GM21619 (cell line): ENCODE measurements at regions not wholly inside any gene's neighbourhood (a gene's known extent, or its start where the extent isn't known, plus 50 kb on each side); places are given as distances from the start of the nearest gene placed in this dataset.

Experiments used
- ATAC-seq: cut with Tn5 transposase; IDR thresholded peaks from one replicate; pipeline ENCODE4 v1.9.1; 2021; ENCODE audit not compliant: unreplicated experiment

DNA sequence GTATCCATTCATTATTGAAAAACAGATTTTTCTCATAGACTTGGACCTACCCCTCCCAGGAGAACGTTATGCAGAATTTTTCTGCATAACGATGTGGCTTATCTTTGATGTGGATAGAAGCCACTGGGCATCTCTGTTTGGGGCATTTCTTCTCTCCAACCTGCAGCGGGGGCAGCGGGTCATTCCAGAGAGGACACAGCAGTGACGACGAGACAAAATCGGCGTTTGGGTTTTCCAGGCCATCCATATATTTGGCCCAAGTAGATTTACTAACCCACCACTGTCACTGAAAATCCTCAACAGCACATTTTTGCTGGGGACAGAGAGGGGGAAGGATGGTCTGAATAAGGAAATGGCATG is 299.3 kb upstream of the PITRM1 start:
- no peak for ATAC-seq

- ATAC-seq: no peak
These were observed 298.9 kb upstream of the PITRM1 start for GRCh38 chr10:3471472-3471871.

- no peak for ATAC-seq
These were observed 297.6 kb upstream of the PITRM1 start for GRCh38 chr10:3470191-3470590.

DNA sequence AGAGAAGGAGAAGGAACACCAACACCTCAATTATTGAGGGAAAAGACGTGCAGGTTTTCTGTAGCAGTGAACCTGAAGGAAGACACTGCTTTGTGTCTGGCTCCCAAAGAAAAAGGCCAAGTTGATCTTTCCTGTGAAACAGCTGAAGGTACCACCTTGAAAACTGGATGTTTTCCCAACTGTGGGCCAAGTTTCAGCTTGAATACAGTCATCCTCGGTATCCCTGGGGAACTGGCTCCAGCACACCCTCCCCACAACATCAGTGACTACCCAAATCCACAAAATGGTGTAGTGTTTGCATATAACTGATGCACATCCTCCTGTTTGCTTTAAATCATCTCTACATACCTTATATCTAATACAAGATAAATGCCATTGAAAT is 297.0 kb upstream of the PITRM1 start:
- no peak for ATAC-seq

GRCh38 chr10:3468919-3469638 is 296.5 kb upstream of the PITRM1 start:
- ATAC-seq: no peak

- ATAC-seq: no peak
These were observed 294.7 kb upstream of the PITRM1 start for GRCh38 chr10:3467052-3467951.

- ATAC-seq: no peak
These were observed 292.9 kb upstream of the PITRM1 start for GRCh38 chr10:3465406-3465891.

DNA sequence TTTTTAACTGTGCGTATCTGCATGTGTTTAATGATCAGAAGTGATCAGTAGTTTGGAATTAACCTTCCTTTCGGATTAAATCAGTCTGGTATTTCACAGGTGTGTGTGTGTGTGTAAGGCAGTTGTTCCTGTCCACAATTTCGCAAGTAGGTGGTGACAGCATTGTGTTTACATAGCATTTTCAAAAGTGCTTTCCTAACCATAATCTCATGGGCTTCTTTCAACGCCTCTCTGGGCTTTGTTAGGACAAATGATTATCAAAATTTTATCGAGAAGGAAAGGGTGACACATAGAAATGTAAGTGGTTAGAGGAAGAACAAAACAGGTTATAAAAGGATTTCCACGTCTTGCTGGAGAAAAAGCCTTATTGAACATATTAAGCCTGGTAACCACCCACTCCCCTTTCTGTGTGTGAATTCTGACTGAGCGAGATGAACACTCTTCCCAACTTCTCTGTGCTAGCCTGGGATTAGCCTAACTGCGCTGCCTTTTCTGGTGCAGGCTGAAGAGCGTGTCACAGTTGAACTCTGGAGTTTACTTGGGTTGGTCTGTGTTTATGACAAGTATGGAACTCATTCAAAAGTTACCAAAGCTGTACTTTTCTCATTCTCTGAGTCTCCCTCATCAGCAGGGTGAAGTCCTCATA is 292.3 kb upstream of the PITRM1 start:
- ATAC-seq: no peak

GRCh38 chr10:3460420-3461128 is 288.0 kb upstream of the PITRM1 start:
- ATAC-seq: no peak

GRCh38 chr10:3455385-3456334 is 283.1 kb upstream of the PITRM1 start:
- no peak for ATAC-seq

GRCh38 chr10:3452683-3453361 is 280.2 kb upstream of the PITRM1 start:
- ATAC-seq: no peak

GRCh38 chr10:3452173-3452626 is 279.6 kb upstream of the PITRM1 start:
- no peak for ATAC-seq

DNA sequence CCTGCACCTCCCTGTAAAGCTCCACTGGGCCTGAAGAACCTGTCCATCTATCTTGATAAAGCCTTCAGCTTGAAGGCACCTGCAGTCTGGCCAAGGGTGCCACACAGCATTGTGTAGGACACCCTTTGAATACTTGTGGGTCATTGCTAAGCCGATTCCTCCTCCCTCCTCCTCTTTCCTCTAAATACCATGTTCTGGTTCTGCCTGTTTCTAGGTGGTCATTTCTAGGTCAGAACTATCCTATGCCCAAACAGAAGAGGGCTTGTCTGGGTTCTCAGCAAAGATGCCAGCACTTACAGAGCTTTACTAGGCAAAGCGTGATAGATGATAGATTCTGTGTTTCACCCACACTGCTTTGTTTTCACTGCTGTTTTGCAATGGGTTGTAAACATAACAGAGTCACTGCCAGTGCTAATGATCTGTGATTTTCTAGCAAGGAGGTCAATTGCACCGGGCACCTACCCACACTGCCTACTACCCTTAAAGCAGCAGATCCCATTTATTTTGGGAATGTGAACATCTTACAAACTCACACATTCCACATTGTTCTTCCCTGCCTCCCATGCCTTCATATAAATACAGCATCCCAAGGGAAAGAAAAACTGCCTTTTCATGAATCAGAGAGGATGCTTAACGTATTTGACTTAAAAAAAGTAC is 279.1 kb upstream of the PITRM1 start:
- no peak for ATAC-seq

GRCh38 chr10:3446221-3446620 is 273.6 kb upstream of the PITRM1 start:
- ATAC-seq: no peak

GRCh38 chr10:3445648-3446047 is 273.1 kb upstream of the PITRM1 start:
- ATAC-seq: no peak

GRCh38 chr10:3442451-3442990 is 269.9 kb upstream of the PITRM1 start:
- ATAC-seq: no peak

DNA sequence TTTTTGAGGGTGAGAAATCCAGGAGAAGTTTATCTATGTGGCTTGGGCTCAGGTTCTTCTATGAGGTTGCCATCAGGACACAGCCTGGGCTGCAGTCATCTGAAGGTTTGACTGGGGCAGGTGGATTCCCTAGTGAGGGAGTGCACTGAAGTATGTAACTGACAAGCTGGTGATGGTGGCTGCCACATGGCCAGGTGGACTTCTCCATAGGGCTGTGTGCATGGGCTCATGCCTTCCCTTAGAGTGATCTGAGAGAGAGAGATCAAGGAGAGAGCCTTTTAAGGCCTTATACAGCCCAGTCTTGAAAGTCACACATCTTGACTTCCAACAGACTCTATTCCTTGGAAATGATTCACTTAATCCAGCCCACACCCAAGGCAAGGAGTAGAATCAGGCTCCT is 266.6 kb upstream of the PITRM1 start:
- ATAC-seq: no peak

DNA sequence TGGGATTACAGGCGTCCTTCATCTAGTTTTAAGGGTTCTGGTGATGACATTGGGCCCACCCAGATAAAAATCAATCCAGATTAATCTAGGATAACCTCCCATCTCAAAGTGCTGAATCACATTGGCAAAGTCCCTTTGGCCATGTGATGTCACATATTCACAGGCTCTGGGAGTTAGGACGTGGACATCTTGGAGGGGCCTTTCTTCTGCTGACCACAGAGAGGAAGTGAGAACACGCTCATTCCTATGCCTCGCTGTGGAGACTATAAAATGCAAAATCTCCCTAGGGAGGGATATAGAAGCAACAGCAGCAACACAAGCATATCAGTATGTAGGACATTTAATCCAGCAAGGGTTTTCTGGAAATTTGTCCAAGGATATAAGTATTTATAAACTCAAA is 266.0 kb upstream of the PITRM1 start:
- no peak for ATAC-seq

DNA sequence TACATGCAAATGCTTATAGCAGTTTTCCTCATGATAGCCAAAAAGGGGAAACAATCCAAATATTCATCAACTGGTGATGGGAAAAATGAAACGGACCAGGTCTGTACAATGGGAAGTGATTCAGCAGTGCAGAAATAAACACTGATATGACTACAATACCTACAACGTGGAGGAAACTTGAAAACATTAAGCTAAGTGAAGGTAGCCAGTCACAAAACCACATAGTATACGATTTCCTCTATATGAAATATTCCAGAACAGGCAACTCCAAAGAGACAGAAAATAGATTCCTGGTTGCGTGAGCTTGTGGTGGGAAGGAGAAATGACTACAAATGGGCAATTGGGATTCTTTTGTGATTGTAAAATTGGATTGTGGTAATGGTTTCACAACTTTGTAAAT is 263.1 kb upstream of the PITRM1 start:
- no peak for ATAC-seq
